ENCODE measurements at regions not wholly inside any gene's neighbourhood (a gene's known extent, or its start where the extent isn't known, plus 50 kb on each side); places are given as distances from the start of the nearest gene placed in this dataset.
"Not testable (repeated sequence)": the region's sequence is repeated elsewhere in the genome, so short reads cannot be mapped to it uniquely, and the experiment has no call there.

GRCh38 chr12:60230056-60230455 is 634.2 kb downstream of the SLC16A7 start:
- H3K27me3 Mint-ChIP-seq (ENCODE audit: insufficient read depth, unreplicated experiment): no peaks in the 10 kb centered on the region
- ChIA-PET CTCF (no interaction called here), POLR2A (no interaction called here)
- no peak overlapping the region for H3K4me3 Mint-ChIP-seq (ENCODE audit: unreplicated experiment)
- no peak overlapping the region for H3K27ac Mint-ChIP-seq (ENCODE audit: low read depth, unreplicated experiment)
- no peaks in the 10 kb centered on the region for H3K4me1 Mint-ChIP-seq (ENCODE audit: insufficient read depth, unreplicated experiment)
- DNase-seq (ENCODE audit: unreplicated experiment): no peak
- BruUV-seq (replicated peaks): no TSS peak
- no peaks in the 10 kb centered on the region for H3K36me3 Mint-ChIP-seq (ENCODE audit: insufficient read depth, unreplicated experiment)
- H3K9me3 Mint-ChIP-seq (ENCODE audit: unreplicated experiment): peaks cover 9% of the 10 kb centered on the region
- no peak for TF ChIP-seq CTCF (IDR thresholded peaks at IDR 0.05; ENCODE audit: unreplicated experiment)
- intact Hi-C loops (cut with micrococcal nuclease): no loop called here

GRCh38 chr12:60231303-60231702 is 635.5 kb downstream of the SLC16A7 start:
- no peak for TF ChIP-seq CTCF (IDR thresholded peaks at IDR 0.05; ENCODE audit: unreplicated experiment)
- ChIA-PET POLR2A (no interaction called here), CTCF (no interaction called here)
- peaks cover 4% of the 10 kb centered on the region for H3K9me3 Mint-ChIP-seq (ENCODE audit: unreplicated experiment)
- H3K27me3 Mint-ChIP-seq (ENCODE audit: insufficient read depth, unreplicated experiment): no peaks in the 10 kb centered on the region
- H3K36me3 Mint-ChIP-seq (ENCODE audit: insufficient read depth, unreplicated experiment): no peaks in the 10 kb centered on the region
- intact Hi-C loops (cut with micrococcal nuclease): no loop called here
- H3K4me1 Mint-ChIP-seq (ENCODE audit: insufficient read depth, unreplicated experiment): no peaks in the 10 kb centered on the region
- no peak overlapping the region for H3K4me3 Mint-ChIP-seq (ENCODE audit: unreplicated experiment)
- H3K27ac Mint-ChIP-seq (ENCODE audit: low read depth, unreplicated experiment): no peak overlapping the region
- BruUV-seq (replicated peaks): no TSS peak
- no peak for DNase-seq (ENCODE audit: unreplicated experiment)

- H3K27me3 Mint-ChIP-seq (ENCODE audit: insufficient read depth, unreplicated experiment): no peaks in the 10 kb centered on the region
- H3K9me3 Mint-ChIP-seq (ENCODE audit: unreplicated experiment): no peaks in the 10 kb centered on the region
- no peak overlapping the region for H3K27ac Mint-ChIP-seq (ENCODE audit: low read depth, unreplicated experiment)
- no TSS peak for BruUV-seq (replicated peaks)
- POLR2A ChIA-PET: interaction anchor here (0.7 kb wide), 1 partner anchor 12 kb away, joined by 3 read pairs; no protein-coding TSS in a partner anchor
- DNase-seq (ENCODE audit: unreplicated experiment): no peak
- H3K4me1 Mint-ChIP-seq (ENCODE audit: insufficient read depth, unreplicated experiment): no peaks in the 10 kb centered on the region
- intact Hi-C loops (cut with micrococcal nuclease): no loop called here
- no peaks in the 10 kb centered on the region for H3K36me3 Mint-ChIP-seq (ENCODE audit: insufficient read depth, unreplicated experiment)
- H3K4me3 Mint-ChIP-seq (ENCODE audit: unreplicated experiment): no peak overlapping the region
- no peak for TF ChIP-seq CTCF (IDR thresholded peaks at IDR 0.05; ENCODE audit: unreplicated experiment)
- CTCF ChIA-PET: interaction anchor here (0.6 kb wide), 1 partner anchor 966 kb away, joined by 4 read pairs; no protein-coding TSS in a partner anchor
Measured at GRCh38 chr12:60231976-60232907, 636.4 kb downstream of the SLC16A7 start.

- BruUV-seq (replicated peaks); CTCF ChIA-PET: not testable (repeated sequence)
Measured at GRCh38 chr12:60234611-60235195, 638.9 kb downstream of the SLC16A7 start.

More at GRCh38 chr12:60234611-60235195, 638.9 kb downstream of the SLC16A7 start:
- DNase-seq (ENCODE audit: unreplicated experiment); H3K27me3 Mint-ChIP-seq (ENCODE audit: insufficient read depth, unreplicated experiment); H3K9me3 Mint-ChIP-seq (ENCODE audit: unreplicated experiment); H3K4me3 Mint-ChIP-seq (ENCODE audit: unreplicated experiment); H3K27ac Mint-ChIP-seq (ENCODE audit: low read depth, unreplicated experiment); H3K36me3 Mint-ChIP-seq (ENCODE audit: insufficient read depth, unreplicated experiment); intact Hi-C loops (cut with micrococcal nuclease); H3K4me1 Mint-ChIP-seq (ENCODE audit: insufficient read depth, unreplicated experiment); POLR2A ChIA-PET: not testable (repeated sequence)

Measured in MCF 10A (cell line).